Body of pancreas (tissue), 4 donors: ENCODE measurements at regions not wholly inside any gene's neighbourhood (a gene's known extent, or its start where the extent isn't known, plus 50 kb on each side); places are given as distances from the start of the nearest gene placed in this dataset.

Experiments used
- CTCF ChIP-seq, 7 experiments: fragments of 450-650 bp in 4 of 7; fragments of 200-600 bp in 3 of 7; sonication (generic) in 3 of 7; IDR thresholded peaks; one replicate each; pipeline ENCODE4 v1.5.1; 2016 to 2019; ENCODE audit warnings: antibody characterized with exemption in 7 of 7
- POLR2A ChIP-seq, 3 donors: fragments of 450-650 bp; IDR thresholded peaks; one replicate each; pipeline ENCODE4 v1.6.1; 2016; ENCODE audit warnings: antibody characterized with exemption in 3 of 3, mild to moderate bottlenecking in 2 of 3

GRCh38 chr3:69536306-69537020 is 150.6 kb upstream of the FRMD4B start:
- TF ChIP-seq CTCF (IDR thresholded peaks at IDR 0.05): no peak
- TF ChIP-seq POLR2A (IDR thresholded peaks at IDR 0.05): no peak
